ENCODE measurements at regions not wholly inside any gene's neighbourhood (a gene's known extent, or its start where the extent isn't known, plus 50 kb on each side); places are given as distances from the start of the nearest gene placed in this dataset.

DNA sequence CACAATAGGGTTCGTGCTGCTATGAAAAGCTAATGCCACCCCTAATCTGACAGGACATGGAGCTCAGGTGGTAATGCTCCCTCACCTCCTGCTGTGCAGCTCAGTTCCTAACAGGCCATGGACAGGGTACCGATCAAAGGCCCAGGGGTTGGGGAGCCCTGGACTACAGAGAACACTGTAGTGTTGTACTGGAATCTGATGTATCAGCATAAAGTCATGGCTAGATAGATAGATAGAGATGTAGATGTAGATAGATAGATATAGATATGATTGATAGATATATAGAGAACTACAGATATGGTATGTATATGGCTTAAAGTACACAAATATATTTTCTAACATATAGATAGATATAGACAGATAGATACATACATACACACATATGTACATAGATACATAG is 112.3 kb upstream of the MPPED2 start:
- Histone ChIP-seq H3K9ac (ENCODE audit: insufficient read depth, low read length) (no peak overlapping the region), H3K79me2 (ENCODE audit: control insufficient read depth, insufficient read depth, low read length) (no peaks in the 10 kb centered on the region), H2AFZ (ENCODE audit: low read length) (no peak overlapping the region), H3K4me3 (replicated peaks in 1 of 4; ENCODE audit: control extremely low read depth in 1 of 4, insufficient read depth in 1 of 4, low read depth in 3 of 4, low read length in 4 of 4) (no peak overlapping the region), H3K4me1 (ENCODE audit: control insufficient read depth, extremely low read depth, insufficient read depth, low read length) (no peaks in the 10 kb centered on the region), H3K27me3 (ENCODE audit: control insufficient read depth, insufficient read depth, low read length) (no peaks in the 10 kb centered on the region), H4K20me1 (ENCODE audit: control insufficient read depth, extremely low read depth, insufficient read depth, low read length) (no peaks in the 10 kb centered on the region), H3K9me3 (ENCODE audit: control insufficient read depth, insufficient read depth, low read depth, low read length) (no peaks in the 10 kb centered on the region), H3K27ac (ENCODE audit: insufficient read depth, low read length) (no peak overlapping the region), H3K36me3 (ENCODE audit: control insufficient read depth, insufficient read depth, low read length) (no peaks in the 10 kb centered on the region), H3K4me2 (ENCODE audit: extremely low read depth, insufficient read depth, low read length) (no peak overlapping the region)
- TF ChIP-seq, protein P1, sequence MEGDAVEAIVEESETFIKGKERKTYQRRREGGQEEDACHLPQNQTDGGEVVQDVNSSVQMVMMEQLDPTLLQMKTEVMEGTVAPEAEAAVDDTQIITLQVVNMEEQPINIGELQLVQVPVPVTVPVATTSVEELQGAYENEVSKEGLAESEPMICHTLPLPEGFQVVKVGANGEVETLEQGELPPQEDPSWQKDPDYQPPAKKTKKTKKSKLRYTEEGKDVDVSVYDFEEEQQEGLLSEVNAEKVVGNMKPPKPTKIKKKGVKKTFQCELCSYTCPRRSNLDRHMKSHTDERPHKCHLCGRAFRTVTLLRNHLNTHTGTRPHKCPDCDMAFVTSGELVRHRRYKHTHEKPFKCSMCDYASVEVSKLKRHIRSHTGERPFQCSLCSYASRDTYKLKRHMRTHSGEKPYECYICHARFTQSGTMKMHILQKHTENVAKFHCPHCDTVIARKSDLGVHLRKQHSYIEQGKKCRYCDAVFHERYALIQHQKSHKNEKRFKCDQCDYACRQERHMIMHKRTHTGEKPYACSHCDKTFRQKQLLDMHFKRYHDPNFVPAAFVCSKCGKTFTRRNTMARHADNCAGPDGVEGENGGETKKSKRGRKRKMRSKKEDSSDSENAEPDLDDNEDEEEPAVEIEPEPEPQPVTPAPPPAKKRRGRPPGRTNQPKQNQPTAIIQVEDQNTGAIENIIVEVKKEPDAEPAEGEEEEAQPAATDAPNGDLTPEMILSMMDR (conservative IDR thresholded peaks at IDR 0.05 in 1 of 2, IDR thresholded peaks at IDR 0.05 in 1 of 2; ENCODE audit: low read depth in 1 of 2, low read length in 2 of 2) = no peak
- TF ChIP-seq EZH2 (IDR thresholded peaks at IDR 0.05; ENCODE audit: low read length, missing control alignments) = no peak
- no peak for DNase-seq (ENCODE audit: low read depth in 2 of 2)

DNA sequence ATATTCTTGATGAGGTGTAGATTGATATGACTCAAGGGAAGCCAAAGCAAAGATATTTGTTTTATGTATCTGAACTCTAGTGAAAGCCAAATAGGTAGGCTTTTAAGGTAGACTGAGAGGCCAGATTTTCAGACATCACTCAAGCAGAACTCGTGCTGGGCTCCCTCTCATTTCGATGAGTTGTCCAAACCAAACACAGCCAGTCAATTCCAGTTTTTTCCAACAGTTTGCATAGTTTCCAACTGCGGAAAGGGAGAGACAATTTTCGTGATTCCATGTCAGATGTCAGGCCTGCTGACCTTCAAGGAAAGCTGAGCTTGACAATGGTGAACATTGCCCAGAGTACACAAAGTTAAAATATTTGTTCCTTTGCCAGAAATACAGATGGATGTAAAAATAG is 110.9 kb upstream of the MPPED2 start:
- no peak for DNase-seq (ENCODE audit: low read depth in 2 of 2)
- Histone ChIP-seq H2AFZ (ENCODE audit: low read length) (no peak overlapping the region), H3K4me1 (ENCODE audit: control insufficient read depth, extremely low read depth, insufficient read depth, low read length) (no peaks in the 10 kb centered on the region), H3K27me3 (ENCODE audit: control insufficient read depth, insufficient read depth, low read length) (no peaks in the 10 kb centered on the region), H3K27ac (ENCODE audit: insufficient read depth, low read length) (no peak overlapping the region), H4K20me1 (ENCODE audit: control insufficient read depth, extremely low read depth, insufficient read depth, low read length) (no peaks in the 10 kb centered on the region), H3K36me3 (ENCODE audit: control insufficient read depth, insufficient read depth, low read length) (no peaks in the 10 kb centered on the region), H3K9me3 (ENCODE audit: control insufficient read depth, insufficient read depth, low read depth, low read length) (no peaks in the 10 kb centered on the region), H3K79me2 (ENCODE audit: control insufficient read depth, insufficient read depth, low read length) (no peaks in the 10 kb centered on the region), H3K9ac (ENCODE audit: insufficient read depth, low read length) (no peak overlapping the region), H3K4me2 (ENCODE audit: extremely low read depth, insufficient read depth, low read length) (no peak overlapping the region), H3K4me3 (replicated peaks in 1 of 4; ENCODE audit: control extremely low read depth in 1 of 4, insufficient read depth in 1 of 4, low read depth in 3 of 4, low read length in 4 of 4) (no peak overlapping the region)
- no peak for TF ChIP-seq EZH2 (IDR thresholded peaks at IDR 0.05; ENCODE audit: low read length, missing control alignments)
- TF ChIP-seq, protein P1 (conservative IDR thresholded peaks at IDR 0.05 in 1 of 2, IDR thresholded peaks at IDR 0.05 in 1 of 2; ENCODE audit: low read depth in 1 of 2, low read length in 2 of 2) = no peak

DNA sequence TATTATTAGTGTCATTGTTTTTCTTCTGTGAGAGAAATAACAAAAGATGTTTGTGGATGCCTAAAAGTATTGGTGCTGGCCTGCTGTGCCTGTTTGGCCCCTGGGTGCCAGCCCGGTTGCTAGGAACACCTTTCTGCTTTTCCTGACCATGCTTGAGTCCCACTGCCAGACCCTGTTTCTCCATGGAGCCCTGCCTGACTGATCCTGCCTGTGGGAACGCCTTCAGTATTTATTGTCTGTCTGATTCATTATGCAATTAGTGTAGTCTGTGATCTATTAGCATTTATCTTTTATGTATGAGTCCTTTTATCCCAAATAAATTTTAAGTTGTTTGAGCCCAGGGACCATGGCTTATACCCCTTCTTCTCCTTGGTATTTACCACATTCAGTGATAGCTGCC is 98.6 kb upstream of the MPPED2 start:
- no peak overlapping the region for H3K4me3 ChIP-seq (replicated peaks in 1 of 4; ENCODE audit: control extremely low read depth in 1 of 4, insufficient read depth in 1 of 4, low read depth in 3 of 4, low read length in 4 of 4)
- TF ChIP-seq, protein P1 (conservative IDR thresholded peaks at IDR 0.05 in 1 of 2, IDR thresholded peaks at IDR 0.05 in 1 of 2; ENCODE audit: low read depth in 1 of 2, low read length in 2 of 2) = no peak
- no peak for TF ChIP-seq EZH2 (IDR thresholded peaks at IDR 0.05; ENCODE audit: low read length, missing control alignments)
- H3K27me3 ChIP-seq (ENCODE audit: control insufficient read depth, insufficient read depth, low read length) = no peaks in the 10 kb centered on the region
- no peak overlapping the region for H3K9ac ChIP-seq (ENCODE audit: insufficient read depth, low read length)
- H3K36me3 ChIP-seq (ENCODE audit: control insufficient read depth, insufficient read depth, low read length) = no peaks in the 10 kb centered on the region
- no peak for DNase-seq (ENCODE audit: low read depth in 2 of 2)
- H3K27ac ChIP-seq (ENCODE audit: insufficient read depth, low read length) = no peak overlapping the region
- H3K79me2 ChIP-seq (ENCODE audit: control insufficient read depth, insufficient read depth, low read length) = no peaks in the 10 kb centered on the region
- no peaks in the 10 kb centered on the region for H3K9me3 ChIP-seq (ENCODE audit: control insufficient read depth, insufficient read depth, low read depth, low read length)
- no peaks in the 10 kb centered on the region for H4K20me1 ChIP-seq (ENCODE audit: control insufficient read depth, extremely low read depth, insufficient read depth, low read length)
- no peaks in the 10 kb centered on the region for H3K4me1 ChIP-seq (ENCODE audit: control insufficient read depth, extremely low read depth, insufficient read depth, low read length)
- no peak overlapping the region for H2AFZ ChIP-seq (ENCODE audit: low read length)
- H3K4me2 ChIP-seq (ENCODE audit: extremely low read depth, insufficient read depth, low read length) = no peak overlapping the region

Data from fibroblast of lung (primary cell).